SK-N-SH treated with all-trans-retinoic acid at 6 μM for 48 hours (cell line): ENCODE measurements at regions not wholly inside any gene's neighbourhood (a gene's known extent, or its start where the extent isn't known, plus 50 kb on each side); places are given as distances from the start of the nearest gene placed in this dataset.

Source experiments
- CSDC2 ChIP-seq: fragments of 250-450 bp; sonication (Bioruptor Pico); IDR thresholded peaks from 2 replicates; pipeline ENCODE4 v1.5.0; 2020; ENCODE audit warnings: mild to moderate bottlenecking, moderate library complexity
- ESRRG ChIP-seq: fragments of 250-450 bp; sonication (Bioruptor Pico); IDR thresholded peaks from 2 replicates; pipeline ENCODE4 v1.6.1; 2021; ENCODE audit warnings: mild to moderate bottlenecking
- TOX ChIP-seq: fragments of 250-450 bp; sonication (Bioruptor Pico); IDR thresholded peaks from 2 replicates; pipeline ENCODE4 v1.8.0; 2021; ENCODE audit warnings: mild to moderate bottlenecking, moderate library complexity, borderline replicate concordance
- ZC3H10 ChIP-seq: fragments of 250-450 bp; sonication (Bioruptor Pico); IDR thresholded peaks from 2 replicates; pipeline ENCODE4 v1.5.1; 2021; ENCODE audit warnings: mild to moderate bottlenecking, moderate library complexity
- ZFP3 ChIP-seq: fragments of 250-450 bp; sonication (Bioruptor Pico); IDR thresholded peaks from 2 replicates; pipeline ENCODE4 v1.5.0; 2020; ENCODE audit warnings: mild to moderate bottlenecking, moderate library complexity
- ZFP30 ChIP-seq: fragments of 450-650 bp; formaldehyde crosslinking; IDR thresholded peaks from 2 replicates; pipeline ENCODE4 v1.5.0; 2022; ENCODE audit warnings: mild to moderate bottlenecking, moderate library complexity
- TF ChIP-seq, protein P1 (sequence below): fragments of 250-450 bp; sonication (Bioruptor Pico); IDR thresholded peaks from 2 replicates; pipeline ENCODE4 v1.8.0; 2020; ENCODE audit warnings: mild to moderate bottlenecking, moderate library complexity, borderline replicate concordance

DNA sequence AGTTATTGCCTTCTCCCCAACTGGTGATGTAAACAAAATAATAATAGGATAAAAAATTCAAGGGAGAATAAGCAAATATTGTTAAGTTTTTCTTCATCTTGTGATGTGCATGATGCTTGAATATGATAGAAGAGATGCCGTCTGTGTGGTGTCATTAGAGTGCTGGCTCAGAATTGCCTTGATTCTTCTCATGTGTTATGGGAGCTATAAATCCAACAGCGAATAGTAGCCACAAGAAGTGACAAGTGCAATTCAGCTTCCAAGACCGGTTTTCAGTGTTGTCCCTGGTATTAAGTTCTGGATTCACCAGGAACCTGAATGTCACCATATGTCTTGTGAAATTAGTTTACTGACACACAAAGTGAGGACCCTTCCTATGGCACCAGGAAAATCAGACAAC is 547.0 kb downstream of the NSUN3 start:
- TF ChIP-seq ZFP3 (CRISPR knock-in tag) (no peak), ZFP30 (CRISPR knock-in tag) (no peak), ZC3H10 (CRISPR knock-in tag) (no peak), CSDC2 (CRISPR knock-in tag) (no peak), ESRRG (CRISPR knock-in tag) (no peak), TOX (CRISPR knock-in tag) (no peak)
- TF ChIP-seq, protein P1, sequence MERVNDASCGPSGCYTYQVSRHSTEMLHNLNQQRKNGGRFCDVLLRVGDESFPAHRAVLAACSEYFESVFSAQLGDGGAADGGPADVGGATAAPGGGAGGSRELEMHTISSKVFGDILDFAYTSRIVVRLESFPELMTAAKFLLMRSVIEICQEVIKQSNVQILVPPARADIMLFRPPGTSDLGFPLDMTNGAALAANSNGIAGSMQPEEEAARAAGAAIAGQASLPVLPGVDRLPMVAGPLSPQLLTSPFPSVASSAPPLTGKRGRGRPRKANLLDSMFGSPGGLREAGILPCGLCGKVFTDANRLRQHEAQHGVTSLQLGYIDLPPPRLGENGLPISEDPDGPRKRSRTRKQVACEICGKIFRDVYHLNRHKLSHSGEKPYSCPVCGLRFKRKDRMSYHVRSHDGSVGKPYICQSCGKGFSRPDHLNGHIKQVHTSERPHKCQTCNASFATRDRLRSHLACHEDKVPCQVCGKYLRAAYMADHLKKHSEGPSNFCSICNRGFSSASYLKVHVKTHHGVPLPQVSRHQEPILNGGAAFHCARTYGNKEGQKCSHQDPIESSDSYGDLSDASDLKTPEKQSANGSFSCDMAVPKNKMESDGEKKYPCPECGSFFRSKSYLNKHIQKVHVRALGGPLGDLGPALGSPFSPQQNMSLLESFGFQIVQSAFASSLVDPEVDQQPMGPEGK, result no peak
